LNCaP clone FGC (cell line): ENCODE measurements at regions not wholly inside any gene's neighbourhood (a gene's known extent, or its start where the extent isn't known, plus 50 kb on each side); places are given as distances from the start of the nearest gene placed in this dataset.

Experiments
- DNase-seq: peaks from one replicate; pipeline ENCODE4 v3.0.0-alpha.2; 2011; ENCODE audit warnings: low read depth
- H3K4me3 ChIP-seq: 2 replicates; pipeline ENCODE4 v1.5.1; 2011; ENCODE audit warnings: mild to moderate bottlenecking, low read depth, low read length, control low read depth
- TF ChIP-seq, protein P1 (sequence below): IDR thresholded peaks from 2 replicates; pipeline ENCODE4 v1.5.1; 2012; ENCODE audit warnings: mild to moderate bottlenecking; ENCODE audit not compliant: control insufficient read depth, insufficient read depth; ENCODE audit errors: extremely low read depth

GRCh38 chr12:124687174-124687902 lies 119.9 kb upstream of the NCOR2 start:
- DNase-seq: no peak
- H3K4me3 ChIP-seq: no peak overlapping the region
- TF ChIP-seq, protein P1, sequence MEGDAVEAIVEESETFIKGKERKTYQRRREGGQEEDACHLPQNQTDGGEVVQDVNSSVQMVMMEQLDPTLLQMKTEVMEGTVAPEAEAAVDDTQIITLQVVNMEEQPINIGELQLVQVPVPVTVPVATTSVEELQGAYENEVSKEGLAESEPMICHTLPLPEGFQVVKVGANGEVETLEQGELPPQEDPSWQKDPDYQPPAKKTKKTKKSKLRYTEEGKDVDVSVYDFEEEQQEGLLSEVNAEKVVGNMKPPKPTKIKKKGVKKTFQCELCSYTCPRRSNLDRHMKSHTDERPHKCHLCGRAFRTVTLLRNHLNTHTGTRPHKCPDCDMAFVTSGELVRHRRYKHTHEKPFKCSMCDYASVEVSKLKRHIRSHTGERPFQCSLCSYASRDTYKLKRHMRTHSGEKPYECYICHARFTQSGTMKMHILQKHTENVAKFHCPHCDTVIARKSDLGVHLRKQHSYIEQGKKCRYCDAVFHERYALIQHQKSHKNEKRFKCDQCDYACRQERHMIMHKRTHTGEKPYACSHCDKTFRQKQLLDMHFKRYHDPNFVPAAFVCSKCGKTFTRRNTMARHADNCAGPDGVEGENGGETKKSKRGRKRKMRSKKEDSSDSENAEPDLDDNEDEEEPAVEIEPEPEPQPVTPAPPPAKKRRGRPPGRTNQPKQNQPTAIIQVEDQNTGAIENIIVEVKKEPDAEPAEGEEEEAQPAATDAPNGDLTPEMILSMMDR: no peak

GRCh38 chr12:124686370-124687173 lies 119.2 kb upstream of the NCOR2 start:
- no peak overlapping the region for H3K4me3 ChIP-seq
- TF ChIP-seq, protein P1: no peak
- no peak for DNase-seq

DNA sequence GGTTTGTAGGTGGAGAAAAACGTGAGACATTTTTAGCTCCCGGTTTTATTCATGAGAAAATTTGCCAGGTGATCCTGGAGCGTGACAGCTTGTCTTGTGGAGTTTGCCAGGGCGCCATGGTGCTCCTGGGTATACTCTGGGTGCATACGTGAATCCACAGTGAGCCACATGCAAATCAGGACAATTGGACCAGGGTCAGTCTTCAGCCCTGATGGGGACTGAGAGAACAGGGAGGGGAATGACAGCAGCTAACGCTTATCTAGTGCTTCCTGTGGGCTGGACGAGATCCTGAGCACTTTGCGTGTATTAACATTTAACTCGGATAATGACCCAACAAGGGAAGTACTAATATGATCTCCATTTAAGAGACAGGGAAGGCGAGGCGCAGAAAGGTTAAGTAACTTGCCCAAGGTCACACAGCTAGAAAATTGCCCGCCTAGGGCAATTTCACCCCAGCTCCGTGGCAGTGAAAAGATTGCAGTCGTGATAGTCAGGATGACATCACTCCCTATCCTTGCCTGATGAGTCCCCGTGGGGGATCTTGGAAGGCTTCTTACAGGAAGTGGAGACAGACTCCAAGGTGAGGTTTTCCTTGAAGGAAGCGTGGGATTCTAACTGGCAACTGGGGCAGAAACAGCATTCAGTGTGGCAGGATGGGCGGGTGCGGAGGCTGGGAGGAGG lies 118.4 kb upstream of the NCOR2 start:
- H3K4me3 ChIP-seq: no peak overlapping the region
- TF ChIP-seq, protein P1: no peak
- no peak for DNase-seq

GRCh38 chr12:124684971-124685688 lies 117.7 kb upstream of the NCOR2 start:
- TF ChIP-seq, protein P1: no peak
- H3K4me3 ChIP-seq: no peak overlapping the region
- DNase-seq: no peak

DNA sequence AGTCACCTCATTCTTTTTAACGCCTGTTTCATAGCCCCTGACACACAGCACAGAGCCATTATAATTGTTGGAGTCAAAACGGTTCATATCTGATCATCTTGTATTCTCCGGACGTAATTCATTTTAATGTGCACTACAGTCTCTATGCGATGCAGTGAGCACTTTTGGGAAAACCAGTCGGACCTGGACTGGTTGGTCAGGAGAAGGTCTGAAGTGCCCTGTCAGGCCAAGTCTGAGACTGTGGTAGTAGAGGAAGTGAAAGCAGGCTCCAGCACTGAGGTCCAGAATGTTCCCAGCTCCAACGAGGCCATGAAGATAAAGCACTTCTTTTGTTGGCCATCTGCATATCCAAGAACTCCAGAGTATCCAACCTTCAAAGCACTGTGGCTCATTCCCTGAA lies 117.1 kb upstream of the NCOR2 start:
- TF ChIP-seq, protein P1: no peak
- no peak overlapping the region for H3K4me3 ChIP-seq

GRCh38 chr12:124683152-124684124 lies 116.0 kb upstream of the NCOR2 start:
- H3K4me3 ChIP-seq: no peak overlapping the region
- no peak for DNase-seq
- TF ChIP-seq, protein P1: no peak

More for the DNA sequence above, 117.1 kb upstream of the NCOR2 start:
- no peak for DNase-seq
